ENCODE measurements at regions not wholly inside any gene's neighbourhood (a gene's known extent, or its start where the extent isn't known, plus 50 kb on each side); places are given as distances from the start of the nearest gene placed in this dataset.

DNA sequence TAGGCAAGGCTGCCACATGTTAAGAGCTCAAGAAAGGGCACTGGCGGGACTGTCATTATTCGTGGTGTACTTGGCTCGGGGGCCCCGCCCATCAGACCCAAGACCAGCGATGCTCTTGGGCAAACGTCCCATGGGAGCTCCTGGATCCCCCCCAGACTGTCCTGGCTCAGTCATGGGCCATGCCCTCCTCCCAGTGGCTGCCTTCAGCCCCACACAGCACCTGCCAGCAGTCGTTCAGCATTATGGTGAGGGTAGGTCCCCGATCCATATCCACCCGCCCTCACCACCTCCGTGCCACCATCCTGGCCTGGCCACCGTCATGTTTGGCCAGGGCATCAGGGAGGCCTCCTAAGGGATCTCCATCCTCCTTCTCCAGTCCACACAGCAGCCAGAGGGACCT lies 51.4 kb upstream of the IQSEC1 start:
- TF ChIP-seq, protein P1, sequence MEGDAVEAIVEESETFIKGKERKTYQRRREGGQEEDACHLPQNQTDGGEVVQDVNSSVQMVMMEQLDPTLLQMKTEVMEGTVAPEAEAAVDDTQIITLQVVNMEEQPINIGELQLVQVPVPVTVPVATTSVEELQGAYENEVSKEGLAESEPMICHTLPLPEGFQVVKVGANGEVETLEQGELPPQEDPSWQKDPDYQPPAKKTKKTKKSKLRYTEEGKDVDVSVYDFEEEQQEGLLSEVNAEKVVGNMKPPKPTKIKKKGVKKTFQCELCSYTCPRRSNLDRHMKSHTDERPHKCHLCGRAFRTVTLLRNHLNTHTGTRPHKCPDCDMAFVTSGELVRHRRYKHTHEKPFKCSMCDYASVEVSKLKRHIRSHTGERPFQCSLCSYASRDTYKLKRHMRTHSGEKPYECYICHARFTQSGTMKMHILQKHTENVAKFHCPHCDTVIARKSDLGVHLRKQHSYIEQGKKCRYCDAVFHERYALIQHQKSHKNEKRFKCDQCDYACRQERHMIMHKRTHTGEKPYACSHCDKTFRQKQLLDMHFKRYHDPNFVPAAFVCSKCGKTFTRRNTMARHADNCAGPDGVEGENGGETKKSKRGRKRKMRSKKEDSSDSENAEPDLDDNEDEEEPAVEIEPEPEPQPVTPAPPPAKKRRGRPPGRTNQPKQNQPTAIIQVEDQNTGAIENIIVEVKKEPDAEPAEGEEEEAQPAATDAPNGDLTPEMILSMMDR (IDR thresholded peaks at IDR 0.05 in 8 of 11, conservative IDR thresholded peaks at IDR 0.05 in 3 of 11), result no peak
- no peak for TF ChIP-seq POLR2AphosphoS5 (IDR thresholded peaks at IDR 0.05)
- no peak for TF ChIP-seq POLR2A (IDR thresholded peaks at IDR 0.05)

Measured in spleen (tissue), 7 donors.